Stomach (tissue), 8 donors: ENCODE measurements at regions not wholly inside any gene's neighbourhood (a gene's known extent, or its start where the extent isn't known, plus 50 kb on each side); places are given as distances from the start of the nearest gene placed in this dataset.

Experiments used
- DNase-seq, 2 donors: peaks; one replicate each; pipeline versions ENCODE4 v3.0.0 to v3.0.0-alpha.2; 2013 to 2019
- H3K27ac ChIP-seq, 5 donors: fragments of 200-600 bp in 4 of 5; sonication (generic) in 4 of 5; one replicate each; pipeline ENCODE4 v1.5.1; 2013 to 2019; ENCODE audit warnings: mild to moderate bottlenecking in 1 of 5, moderate library complexity in 1 of 5
- H3K27me3 ChIP-seq, 3 donors: fragments of 200-600 bp; sonication (generic); one replicate each; pipeline ENCODE4 v1.5.1; 2017 to 2019; ENCODE audit warnings: mixed run types in 1 of 3
- H3K36me3 ChIP-seq, 4 donors: fragments of 200-600 bp; sonication (generic); 1 replicate in 3 of 4; 2 replicates in 1 of 4; pipeline ENCODE4 v1.5.1; 2016 to 2019
- H3K4me1 ChIP-seq, 4 donors: fragments of 200-600 bp; sonication (generic); one replicate each; pipeline ENCODE4 v1.5.1; 2016 to 2019
- H3K4me3 ChIP-seq, 4 donors: fragments of 200-600 bp; sonication (generic) in 3 of 4; one replicate each; pipeline ENCODE4 v1.5.1; 2016 to 2019; ENCODE audit warnings: mild to moderate bottlenecking in 1 of 4
- H3K9me3 ChIP-seq, 4 donors: fragments of 200-600 bp; sonication (generic); one replicate each; pipeline ENCODE4 v1.5.1; 2016 to 2019
- EP300 ChIP-seq: sonication (generic); formaldehyde crosslinking; IDR thresholded peaks from one replicate; pipeline ENCODE4 v1.6.1; 2017; ENCODE audit warnings: antibody characterized with exemption
- POLR2A ChIP-seq, 4 donors: fragments of 450-650 bp; IDR thresholded peaks; one replicate each; pipeline ENCODE4 v1.6.1; 2016; ENCODE audit warnings: antibody characterized with exemption in 4 of 4, control low read depth in 2 of 4, mild to moderate bottlenecking in 1 of 4, moderate library complexity in 1 of 4
- POLR2AphosphoS5 ChIP-seq, 3 donors: sonication (generic); formaldehyde crosslinking; IDR thresholded peaks; one replicate each; pipeline ENCODE4 v1.6.1; 2016; ENCODE audit warnings: antibody characterized with exemption in 3 of 3
- WGBS, 5 donors: extraction: QIAGEN DNeasy Blood & Tissue Kit in 3 of 5; methylation state at CpG; one replicate each; pipeline versions ENCODE4 v1.1.5 to v1.1.7; 2013 to 2018; 5-methylcytosine and 5-hydroxymethylcytosine counted together
- intact Hi-C: fragments of 100-400 bp; cut with DNase I; formaldehyde crosslinking; loops from one replicate; pipeline ENCODE4 v1.15.1; 2023; ENCODE audit warnings: low total_unique reads
- TF ChIP-seq, protein P1 (sequence below), 7 experiments: fragments of 450-650 bp in 4 of 7; fragments of 200-600 bp in 3 of 7; sonication (generic) in 3 of 7; IDR thresholded peaks; one replicate each; pipeline ENCODE4 v1.5.1; 2016 to 2019; ENCODE audit warnings: antibody characterized with exemption in 7 of 7, control low read depth in 2 of 7, mild to moderate bottlenecking in 1 of 7
- donor health status: healthy with polysubstance abuse.
- donor health status: Bipolar disorder and iron deficiency.
- donor health status: healthy.

GRCh38 chr10:78550090-78550489 is 516.4 kb downstream of the RPS24 start:
- 77 to 91% (median 85%) methylated on average over 4 of the region's 4 CpGs for WGBS, 5 donors
- Histone ChIP-seq H3K4me3 (no peak overlapping the region), H3K27ac (no peak overlapping the region), H3K27me3 (no peaks in the 10 kb centered on the region), H3K9me3 (no peaks in the 10 kb centered on the region), H3K4me1 (peaks cover 5 to 27% (median 14%) of the 10 kb centered on the region in 4 donors), H3K36me3 (no peaks in the 10 kb centered on the region)
- intact Hi-C loops: no loop called here
- TF ChIP-seq EP300 (no peak), POLR2AphosphoS5 (IDR thresholded peaks at IDR 0.05) (no peak), POLR2A (IDR thresholded peaks at IDR 0.05) (no peak)
- TF ChIP-seq, protein P1, sequence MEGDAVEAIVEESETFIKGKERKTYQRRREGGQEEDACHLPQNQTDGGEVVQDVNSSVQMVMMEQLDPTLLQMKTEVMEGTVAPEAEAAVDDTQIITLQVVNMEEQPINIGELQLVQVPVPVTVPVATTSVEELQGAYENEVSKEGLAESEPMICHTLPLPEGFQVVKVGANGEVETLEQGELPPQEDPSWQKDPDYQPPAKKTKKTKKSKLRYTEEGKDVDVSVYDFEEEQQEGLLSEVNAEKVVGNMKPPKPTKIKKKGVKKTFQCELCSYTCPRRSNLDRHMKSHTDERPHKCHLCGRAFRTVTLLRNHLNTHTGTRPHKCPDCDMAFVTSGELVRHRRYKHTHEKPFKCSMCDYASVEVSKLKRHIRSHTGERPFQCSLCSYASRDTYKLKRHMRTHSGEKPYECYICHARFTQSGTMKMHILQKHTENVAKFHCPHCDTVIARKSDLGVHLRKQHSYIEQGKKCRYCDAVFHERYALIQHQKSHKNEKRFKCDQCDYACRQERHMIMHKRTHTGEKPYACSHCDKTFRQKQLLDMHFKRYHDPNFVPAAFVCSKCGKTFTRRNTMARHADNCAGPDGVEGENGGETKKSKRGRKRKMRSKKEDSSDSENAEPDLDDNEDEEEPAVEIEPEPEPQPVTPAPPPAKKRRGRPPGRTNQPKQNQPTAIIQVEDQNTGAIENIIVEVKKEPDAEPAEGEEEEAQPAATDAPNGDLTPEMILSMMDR (IDR thresholded peaks at IDR 0.05): no peak
- DNase-seq: no peak

- intact Hi-C loops: no loop called here
Measured at GRCh38 chr10:78550716-78551115, 517.1 kb downstream of the RPS24 start.

GRCh38 chr10:78551184-78552005 is 517.4 kb upstream of the ZMIZ1 start:
- intact Hi-C loops: no loop called here
- H3K9me3 ChIP-seq: no peaks in the 10 kb centered on the region
- no peaks in the 10 kb centered on the region for H3K27me3 ChIP-seq
- peak overlapping the region in 4 of 5 donors; percentile 38 to 71 (median 56) for H3K27ac ChIP-seq
- DNase-seq: no peak
- no peak overlapping the region for H3K4me3 ChIP-seq
- no peak for TF ChIP-seq POLR2AphosphoS5 (IDR thresholded peaks at IDR 0.05)
- no peak for TF ChIP-seq POLR2A (IDR thresholded peaks at IDR 0.05)
- TF ChIP-seq EP300: no peak
- TF ChIP-seq, protein P1 (IDR thresholded peaks at IDR 0.05): no peak
- WGBS, 5 donors: 76 to 90% (median 87%) methylated on average over 10 of the region's 10 CpGs
- no peaks in the 10 kb centered on the region for H3K36me3 ChIP-seq
- peaks cover 5 to 27% (median 13%) of the 10 kb centered on the region in 4 donors for H3K4me1 ChIP-seq

More at GRCh38 chr10:78550716-78551115, 517.1 kb downstream of the RPS24 start:
- no peak overlapping the region for H3K4me3 ChIP-seq
- no peaks in the 10 kb centered on the region for H3K27me3 ChIP-seq
- no peaks in the 10 kb centered on the region for H3K9me3 ChIP-seq
- 82 to 93% (median 91%) methylated on average over 4 of the region's 4 CpGs for WGBS, 5 donors
- no peak for DNase-seq
- H3K4me1 ChIP-seq: peaks cover 5 to 27% (median 13%) of the 10 kb centered on the region in 4 donors
- no peak overlapping the region for H3K27ac ChIP-seq
- TF ChIP-seq EP300: no peak
- TF ChIP-seq, protein P1 (IDR thresholded peaks at IDR 0.05): no peak
- TF ChIP-seq POLR2AphosphoS5 (IDR thresholded peaks at IDR 0.05): no peak
- TF ChIP-seq POLR2A (IDR thresholded peaks at IDR 0.05): no peak
- H3K36me3 ChIP-seq: no peaks in the 10 kb centered on the region

- intact Hi-C loops: no loop called here
- Histone ChIP-seq H3K36me3 (no peaks in the 10 kb centered on the region), H3K27me3 (no peaks in the 10 kb centered on the region), H3K27ac (peak overlapping the region in 4 of 5 donors; percentile 47 to 71 (median 58)), H3K4me3 (no peak overlapping the region), H3K9me3 (no peaks in the 10 kb centered on the region), H3K4me1 (peaks cover 5 to 27% (median 13%) of the 10 kb centered on the region in 4 donors)
- TF ChIP-seq, protein P1 (IDR thresholded peaks at IDR 0.05): no peak
- TF ChIP-seq POLR2A (IDR thresholded peaks at IDR 0.05): no peak
- 45 to 67% (median 58%) methylated on average over 7 of the region's 7 CpGs for whole genome bisulfite sequencing, 5 donors
- peak in 1 of 2 donors; percentile 90 for DNase-seq
Measured at GRCh38 chr10:78552261-78552811, 516.4 kb upstream of the ZMIZ1 start.
